SH-SY5Y (cell line): ENCODE measurements at regions not wholly inside any gene's neighbourhood (a gene's known extent, or its start where the extent isn't known, plus 50 kb on each side); places are given as distances from the start of the nearest gene placed in this dataset.

Experiments
- GATA2 ChIP-seq: IDR thresholded peaks from 2 replicates; pipeline ENCODE4 v1.6.1; 2011; ENCODE audit warnings: mild to moderate bottlenecking, low read depth, low read length
- GATA3 ChIP-seq: IDR thresholded peaks from 2 replicates; pipeline ENCODE4 v1.6.1; 2011; ENCODE audit warnings: low read depth, mild to moderate bottlenecking, low read length, moderate library complexity

- TF ChIP-seq GATA3 (no peak), GATA2 (no peak)
These were observed 316.0 kb upstream of the NOVA1 start for GRCh38 chr14:26913786-26914185.

GRCh38 chr14:26917086-26917485, 319.3 kb upstream of the NOVA1 start:
- TF ChIP-seq GATA3 (no peak), GATA2 (no peak)

GRCh38 chr14:26925876-26926584, 328.2 kb upstream of the NOVA1 start:
- TF ChIP-seq GATA2 = no peak
- no peak for TF ChIP-seq GATA3

GRCh38 chr14:26926585-26926984, 328.8 kb upstream of the NOVA1 start:
- TF ChIP-seq GATA3 (no peak), GATA2 (no peak)

GRCh38 chr14:26928019-26928418, 330.2 kb upstream of the NOVA1 start:
- no peak for TF ChIP-seq GATA2
- no peak for TF ChIP-seq GATA3

GRCh38 chr14:26929361-26929760, 331.5 kb upstream of the NOVA1 start:
- TF ChIP-seq GATA3 (no peak), GATA2 (no peak)

GRCh38 chr14:26930576-26930975, 332.7 kb upstream of the NOVA1 start:
- no peak for TF ChIP-seq GATA3
- TF ChIP-seq GATA2 = no peak

- TF ChIP-seq GATA2 = no peak
- no peak for TF ChIP-seq GATA3
These were observed 334.8 kb upstream of the NOVA1 start for GRCh38 chr14:26932606-26933005.

- TF ChIP-seq GATA2 (no peak), GATA3 (no peak)
These were observed 335.6 kb upstream of the NOVA1 start for GRCh38 chr14:26933431-26933830.

GRCh38 chr14:26934151-26934550, 336.3 kb upstream of the NOVA1 start:
- TF ChIP-seq GATA3 (no peak), GATA2 (no peak)

- TF ChIP-seq GATA2 (no peak), GATA3 (no peak)
These were observed 337.9 kb upstream of the NOVA1 start for GRCh38 chr14:26935733-26936132.

- TF ChIP-seq GATA3 = no peak
- no peak for TF ChIP-seq GATA2
These were observed 340.2 kb upstream of the NOVA1 start for GRCh38 chr14:26938054-26938453.

- TF ChIP-seq GATA2 (no peak), GATA3 (no peak)
These were observed 341.9 kb upstream of the NOVA1 start for GRCh38 chr14:26939755-26940154.

GRCh38 chr14:26941521-26941920, 343.7 kb upstream of the NOVA1 start:
- TF ChIP-seq GATA2 (no peak), GATA3 (no peak)

GRCh38 chr14:26947265-26947664, 349.4 kb upstream of the NOVA1 start:
- TF ChIP-seq GATA2 (no peak), GATA3 (no peak)

- TF ChIP-seq GATA3 = no peak
- no peak for TF ChIP-seq GATA2
These were observed 361.6 kb upstream of the NOVA1 start for GRCh38 chr14:26959437-26959836.
